Stimulated activated CD8-positive, alpha-beta memory T cell treated with anti-CD3 and anti-CD28 coated beads, Interleukin-4, amount 100 ng/mL, for 48 hours (primary cell): ENCODE measurements at regions not wholly inside any gene's neighbourhood (a gene's known extent, or its start where the extent isn't known, plus 50 kb on each side); places are given as distances from the start of the nearest gene placed in this dataset.
"Not testable (repeated sequence)": the region's sequence is repeated elsewhere in the genome, so short reads cannot be mapped to it uniquely, and the experiment has no call there.

Experiments used
- DNase-seq: peaks from one replicate; pipeline ENCODE4 v3.0.0-alpha.2; 2020

DNA sequence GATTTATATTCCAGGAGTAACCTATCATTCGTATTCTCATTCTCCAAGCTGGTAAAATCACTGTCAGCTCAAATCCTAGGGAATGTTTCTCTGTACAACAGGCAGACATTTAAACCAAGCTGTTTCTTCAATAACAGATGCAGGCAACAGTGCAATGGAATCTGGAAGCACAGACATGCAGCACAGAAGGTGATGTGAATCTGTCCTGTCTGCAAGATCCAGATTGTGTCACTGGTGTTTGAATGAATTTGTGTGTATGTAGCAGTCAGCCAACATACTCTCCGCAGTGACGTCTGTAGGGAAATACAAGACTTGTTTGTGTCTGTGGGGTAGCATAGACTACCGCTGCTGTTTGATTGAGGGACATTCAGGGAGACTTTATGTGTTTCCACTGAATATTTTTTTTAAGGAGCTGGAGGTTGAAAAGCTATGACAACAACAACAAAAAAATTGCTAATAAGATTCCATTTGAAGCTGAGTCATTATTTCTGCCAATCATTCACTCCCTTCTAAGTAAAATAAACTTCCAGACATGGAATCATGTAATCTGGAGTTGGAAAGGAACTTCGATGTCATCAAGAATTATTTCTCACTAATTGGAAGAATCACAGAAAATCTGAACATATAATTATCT lies 122.9 kb upstream of the MYO3A start:
- no peak for DNase-seq

DNA sequence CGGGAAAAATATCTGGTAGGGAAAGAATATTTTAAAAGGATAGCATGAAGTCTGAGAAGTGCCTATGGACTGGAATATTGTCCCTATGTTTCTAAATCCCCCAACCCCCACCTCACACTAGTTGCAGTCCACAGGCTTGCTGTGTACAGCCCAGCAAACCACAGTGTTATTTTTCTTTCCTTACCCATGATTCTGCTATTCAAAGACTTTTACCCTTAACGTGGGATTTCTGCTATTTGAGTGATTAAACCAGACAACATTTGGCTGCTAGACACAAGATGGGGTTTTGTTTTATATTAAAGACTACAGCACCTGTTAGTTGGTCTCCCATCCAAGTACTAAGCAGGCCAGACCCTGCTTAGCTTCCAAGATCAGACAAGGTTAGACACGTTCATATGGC lies 120.5 kb upstream of the MYO3A start:
- DNase-seq, result no peak

DNA sequence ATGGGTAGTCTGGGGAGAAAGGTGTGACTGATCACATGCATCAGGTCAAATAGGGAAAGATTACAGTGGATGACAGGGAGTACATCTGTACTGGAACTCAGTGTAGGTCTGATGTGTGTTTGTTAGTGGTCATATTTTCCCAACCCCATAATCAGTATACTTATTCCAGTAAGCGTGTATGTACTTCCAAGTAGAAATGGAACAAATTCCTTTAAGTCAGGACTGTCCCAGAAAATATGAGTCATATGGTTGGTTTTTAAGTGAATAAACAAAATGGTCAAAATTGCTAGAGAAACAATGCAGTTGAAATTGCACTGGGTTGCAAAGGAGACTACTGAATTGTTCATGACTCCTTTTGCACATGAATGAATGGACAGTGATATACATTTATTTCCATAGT lies 118.8 kb upstream of the MYO3A start:
- DNase-seq, result no peak

DNA sequence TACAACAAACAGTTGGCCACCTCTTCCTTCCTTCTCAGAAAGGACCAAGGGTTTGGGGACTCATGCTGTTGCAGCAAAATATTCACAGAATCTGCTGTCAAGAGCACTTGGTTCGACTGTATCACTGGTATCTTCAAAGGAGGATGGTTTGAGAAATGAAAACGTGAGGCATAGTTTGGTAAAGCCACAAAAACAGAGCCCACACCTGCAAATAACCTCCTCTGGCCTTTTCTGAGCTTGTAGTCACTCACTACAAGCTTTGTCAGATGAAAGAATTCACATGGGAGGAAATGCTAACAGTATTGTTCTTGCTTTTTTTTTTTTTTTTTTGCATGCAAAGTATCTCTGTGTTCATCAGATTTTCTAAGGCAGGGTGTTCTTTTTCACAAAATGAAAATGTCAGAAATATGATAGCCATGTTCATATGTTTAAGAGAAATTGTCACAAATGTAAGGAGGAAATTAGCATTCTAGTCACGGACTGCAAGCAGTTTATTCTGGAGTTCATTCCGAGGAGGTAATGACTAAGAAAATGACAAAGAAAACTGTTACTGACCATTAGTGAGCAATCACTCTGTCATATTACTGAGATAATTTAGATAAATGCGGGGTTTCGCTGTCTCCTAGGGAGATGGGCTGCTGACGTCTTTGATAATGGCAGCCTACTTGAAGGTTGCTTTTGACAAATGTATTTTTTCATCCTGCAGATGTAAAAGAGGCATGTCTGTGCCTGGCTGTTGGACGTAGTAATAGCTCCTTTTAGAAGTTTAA lies 117.8 kb upstream of the MYO3A start:
- no peak for DNase-seq

DNA sequence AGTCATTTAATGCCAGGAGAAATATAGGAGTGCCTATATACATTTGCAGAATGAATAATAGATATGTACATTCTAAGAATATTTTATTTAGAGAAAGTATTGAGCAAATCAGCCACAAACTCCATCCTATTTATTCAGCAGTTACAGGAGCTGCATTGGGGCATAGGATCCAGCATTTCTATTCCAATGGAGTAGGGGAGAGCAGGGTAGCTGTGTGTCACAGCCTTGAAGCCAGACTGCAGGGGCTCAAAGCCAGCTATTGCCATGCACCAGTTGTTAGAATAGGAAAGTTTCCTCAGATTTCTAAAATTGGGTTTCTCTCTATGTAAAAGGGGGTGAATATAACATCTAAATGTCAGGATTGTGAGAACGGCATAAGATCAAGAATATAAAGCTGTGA lies 116.8 kb upstream of the MYO3A start:
- no peak for DNase-seq

GRCh38 chr10:25818751-25819150 lies 115.3 kb upstream of the MYO3A start:
- no peak for DNase-seq

GRCh38 chr10:25820472-25820871 lies 113.6 kb upstream of the MYO3A start:
- no peak for DNase-seq

- no peak for DNase-seq
Measured at GRCh38 chr10:25820874-25821273, 113.2 kb upstream of the MYO3A start.

DNA sequence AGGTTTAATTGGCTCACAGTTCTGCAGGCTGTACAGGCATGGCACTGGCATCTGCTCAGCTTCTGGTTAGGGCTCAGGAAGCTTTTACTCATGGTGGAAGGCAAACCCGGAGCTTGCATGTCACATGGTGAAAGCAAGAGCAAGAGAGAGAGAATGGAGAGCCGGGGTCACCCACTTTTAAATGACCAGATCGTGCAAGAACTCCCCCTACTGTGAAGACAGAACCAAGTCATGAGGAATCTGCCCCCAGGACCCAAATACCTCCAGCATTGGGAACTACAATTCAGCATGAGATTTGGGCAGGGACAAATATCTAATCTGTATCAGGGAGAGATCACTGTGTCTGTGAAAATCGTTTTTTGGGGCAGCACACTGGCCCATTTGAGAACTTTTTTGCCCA lies 110.0 kb upstream of the MYO3A start:
- DNase-seq, result no peak

- no peak for DNase-seq
Measured at GRCh38 chr10:25828475-25828874, 105.6 kb upstream of the MYO3A start.

DNA sequence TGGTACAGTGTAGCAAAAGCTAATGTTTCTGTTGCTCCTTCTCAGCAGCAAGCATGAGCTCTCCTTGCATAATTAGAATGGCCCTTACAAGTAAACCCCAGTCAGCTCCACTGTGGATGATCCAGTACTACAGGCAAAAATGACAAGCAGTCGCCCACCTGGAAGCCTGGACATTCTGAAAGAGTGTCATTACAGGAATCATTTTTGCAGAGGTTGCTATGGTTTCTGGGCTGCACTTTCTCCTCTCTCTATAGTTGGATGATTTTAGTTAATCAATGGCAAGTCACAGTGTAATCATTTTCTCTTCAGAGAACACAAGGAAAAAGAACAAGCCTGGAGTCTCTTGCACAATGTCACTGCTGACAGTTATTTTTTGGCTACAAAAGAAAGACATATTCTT lies 102.9 kb upstream of the MYO3A start:
- DNase-seq, result no peak

DNA sequence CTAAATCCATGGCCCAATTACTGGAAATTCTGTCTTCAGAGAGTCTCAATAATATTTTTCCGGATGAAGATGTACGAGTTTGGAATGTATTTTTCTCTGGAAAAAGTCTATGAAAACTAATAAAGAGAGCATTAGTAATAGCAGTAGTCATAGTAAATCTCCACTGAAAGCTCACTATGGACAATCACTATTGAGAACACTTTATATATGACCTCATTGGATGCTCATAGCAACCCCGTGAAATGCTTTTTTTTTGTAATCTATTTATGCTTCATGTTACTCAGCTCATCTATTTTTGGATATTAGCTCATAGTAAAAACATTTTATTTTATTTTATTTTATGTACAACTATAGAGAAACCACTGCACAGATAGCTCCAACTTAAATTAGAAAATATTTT lies 94.3 kb upstream of the MYO3A start:
- DNase-seq, result no peak

- DNase-seq, result not testable (repeated sequence)
Measured at GRCh38 chr10:25840875-25841274, 93.2 kb upstream of the MYO3A start.

GRCh38 chr10:25842146-25842545 lies 91.9 kb upstream of the MYO3A start:
- DNase-seq, result no peak

DNA sequence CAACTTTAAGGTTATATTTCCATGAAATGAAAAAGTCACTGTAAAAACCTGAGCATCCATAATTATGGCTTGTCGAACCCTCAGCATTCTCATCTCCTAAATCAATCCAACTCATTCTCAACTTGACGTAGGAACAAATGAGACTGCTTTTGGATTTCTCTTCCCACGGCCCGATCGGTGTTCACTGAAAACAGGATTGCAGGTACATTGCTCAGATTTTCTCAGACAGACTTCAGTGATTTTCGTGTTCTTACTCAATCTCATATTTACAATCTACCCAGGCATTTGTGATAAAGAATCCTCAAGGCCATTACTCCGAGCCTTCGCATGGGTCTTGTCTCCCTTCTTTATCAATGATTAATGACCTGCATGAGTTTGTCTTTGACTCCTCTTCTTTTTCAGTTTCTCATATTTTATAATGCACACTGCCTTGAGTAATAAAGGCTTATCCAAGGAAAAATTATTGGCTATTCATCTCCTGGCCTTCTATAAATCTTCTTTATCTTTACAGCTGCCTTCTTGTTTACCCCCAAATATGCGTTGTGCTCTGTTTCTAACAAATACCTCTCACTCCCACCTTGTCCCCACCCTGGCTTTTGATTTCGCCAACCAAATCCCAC lies 90.4 kb upstream of the MYO3A start:
- DNase-seq, result no peak

GRCh38 chr10:25844716-25845115 lies 89.3 kb upstream of the MYO3A start:
- DNase-seq, result not testable (repeated sequence)

DNA sequence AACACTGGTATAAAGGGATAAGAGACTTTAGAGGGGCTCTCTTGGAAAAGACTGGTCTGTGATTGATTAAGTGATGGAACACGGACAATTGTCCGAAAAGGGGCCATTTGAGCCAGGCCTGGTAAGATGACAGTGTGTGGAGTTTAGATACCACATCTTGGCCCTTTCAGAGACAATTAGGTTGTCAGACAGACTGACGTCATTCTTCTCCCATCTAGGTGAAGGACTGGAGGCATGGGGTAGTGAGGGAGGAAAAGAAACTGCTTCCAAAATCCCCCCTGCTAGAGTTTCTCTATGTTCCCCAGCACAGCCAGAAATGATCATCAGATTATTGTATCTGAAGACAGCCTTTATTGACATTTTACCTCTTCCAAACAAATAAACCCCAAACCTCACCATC lies 84.8 kb upstream of the MYO3A start:
- DNase-seq, result no peak

DNA sequence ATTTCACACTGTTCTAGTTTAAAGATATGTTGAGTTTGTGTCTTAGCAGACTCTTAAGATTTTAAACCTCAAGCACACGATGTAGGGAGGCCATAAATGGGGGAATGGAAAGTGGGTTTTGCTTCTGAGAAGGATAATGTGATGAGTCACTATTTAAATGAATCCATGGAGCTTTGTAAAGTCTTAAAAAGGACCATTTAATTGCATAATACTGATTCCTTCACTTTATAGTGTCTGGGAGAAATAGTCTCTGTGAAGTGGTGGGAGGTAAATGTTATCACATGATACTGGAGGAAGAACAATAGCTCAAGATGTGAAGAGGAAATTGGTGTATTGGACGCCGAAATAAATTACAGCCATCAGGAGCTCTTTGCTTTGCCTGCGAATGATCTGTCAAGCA lies 84.0 kb upstream of the MYO3A start:
- no peak for DNase-seq

DNA sequence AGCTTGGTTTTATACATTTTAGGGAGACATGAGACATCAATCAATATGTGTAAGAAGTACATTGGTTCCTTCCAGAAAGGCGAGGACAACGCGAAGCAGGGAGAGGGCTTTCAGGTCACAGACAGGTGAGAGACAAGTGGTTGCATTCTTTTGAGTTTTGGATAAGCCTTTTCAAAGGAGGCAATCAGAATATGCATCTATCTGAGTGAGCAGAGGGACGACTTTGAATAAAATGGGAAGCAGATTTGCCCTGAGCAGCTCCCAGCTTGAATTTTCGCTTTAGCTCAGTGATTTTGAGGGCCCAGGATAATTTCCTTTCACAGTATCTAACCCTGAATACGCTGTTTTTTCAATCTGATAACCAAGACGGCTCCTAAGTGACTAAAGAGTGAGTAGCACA lies 82.5 kb upstream of the MYO3A start:
- no peak for DNase-seq

- DNase-seq, result no peak
Measured at GRCh38 chr10:25852364-25852941, 81.6 kb upstream of the MYO3A start.

GRCh38 chr10:25858076-25858475 lies 76.0 kb upstream of the MYO3A start:
- no peak for DNase-seq

DNA sequence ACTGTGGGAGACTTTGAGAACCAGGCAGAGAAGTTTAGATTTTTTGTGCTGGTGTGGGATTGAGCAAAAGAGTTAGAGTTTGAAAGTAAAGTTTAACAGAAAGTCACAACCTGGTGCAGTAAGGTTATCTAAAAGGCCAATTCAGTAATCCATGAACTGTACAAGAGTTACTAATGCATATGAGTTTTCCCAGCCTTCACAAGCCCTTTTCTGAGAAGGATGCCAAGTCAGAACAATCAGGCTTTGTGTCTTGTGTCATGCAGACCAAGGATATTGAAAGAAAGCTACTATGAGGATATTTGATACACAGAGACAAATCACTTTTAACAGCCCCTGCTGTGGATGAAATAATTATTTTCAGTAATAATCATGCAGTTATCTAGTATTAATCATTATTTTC lies 68.8 kb upstream of the MYO3A start:
- DNase-seq, result no peak

DNA sequence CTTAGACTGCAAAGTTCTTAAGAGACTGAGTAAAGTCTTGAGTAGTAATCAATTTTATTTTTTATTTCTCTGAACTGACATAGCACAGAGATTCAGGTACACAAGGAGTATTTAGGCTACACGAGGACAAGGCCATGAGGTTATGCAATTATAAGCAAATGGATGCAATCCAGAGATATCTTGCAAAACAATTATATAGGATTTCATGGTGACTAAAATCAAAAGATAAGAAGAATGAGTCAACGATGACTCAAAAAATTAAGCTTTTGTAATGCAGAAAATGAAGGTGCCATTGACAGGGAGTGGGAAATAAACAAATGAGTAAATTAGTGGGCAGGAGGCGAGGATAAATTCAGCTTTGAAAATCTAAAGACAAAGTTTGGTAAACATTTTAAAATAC lies 66.7 kb upstream of the MYO3A start:
- DNase-seq, result no peak

DNA sequence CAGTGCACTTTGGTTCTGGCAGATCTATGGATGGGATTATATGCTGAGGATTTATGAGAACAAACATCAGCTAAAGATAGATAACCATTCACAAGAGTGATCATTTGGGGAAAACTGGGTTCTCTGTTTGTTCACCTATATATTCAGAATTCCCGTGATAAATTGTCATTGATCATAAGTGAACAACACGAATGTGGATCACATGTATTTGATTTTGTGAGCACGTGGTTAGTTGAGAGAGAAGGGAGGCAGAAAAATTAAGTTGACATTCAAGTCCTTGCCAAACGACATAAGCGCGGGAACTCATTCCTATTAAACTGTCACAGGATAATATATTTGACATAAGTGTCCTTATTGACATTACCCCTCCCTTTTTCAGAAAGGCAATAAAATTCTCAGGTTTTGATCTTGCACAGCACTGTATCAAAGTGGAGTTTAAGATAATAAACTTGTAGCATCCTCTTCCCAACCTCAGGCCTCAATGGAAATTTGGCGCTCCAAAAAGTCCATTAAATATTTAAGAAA lies 64.9 kb upstream of the MYO3A start:
- no peak for DNase-seq
